OCI-LY1 (cell line): ENCODE measurements at regions not wholly inside any gene's neighbourhood (a gene's known extent, or its start where the extent isn't known, plus 50 kb on each side); places are given as distances from the start of the nearest gene placed in this dataset.

Source experiments
- H2AFZ ChIP-seq: fragments of 200-600 bp; sonication (generic), shearing (Covaris generic); 2 replicates; pipeline ENCODE4 v1.6.0; 2014; ENCODE audit warnings: antibody characterized with exemption, mild to moderate bottlenecking, low read length
- H3F3A ChIP-seq: fragments of 200-600 bp; sonication (generic), shearing (Covaris generic); 2 replicates; pipeline ENCODE4 v1.6.0; 2014; ENCODE audit warnings: mild to moderate bottlenecking, antibody characterized with exemption, low read length, moderate library complexity; ENCODE audit not compliant: insufficient read depth
- H3K27ac ChIP-seq: fragments of 200-600 bp; sonication (generic); 2 replicates; pipeline ENCODE4 v1.5.1; 2014; ENCODE audit warnings: low read length, mixed run types, mild to moderate bottlenecking, low read depth; ENCODE audit not compliant: poor library complexity, severe bottlenecking
- H3K27me3 ChIP-seq: fragments of 200-600 bp; sonication (generic); 2 replicates; pipeline ENCODE4 v1.6.0; 2014; ENCODE audit warnings: antibody characterized with exemption, mild to moderate bottlenecking, low read length, moderate library complexity; ENCODE audit not compliant: insufficient read depth
- H3K36me3 ChIP-seq: fragments of 200-600 bp; sonication (generic); 2 replicates; pipeline ENCODE4 v1.6.1; 2014; ENCODE audit warnings: mild to moderate bottlenecking, antibody characterized with exemption, low read length, moderate library complexity, mixed read lengths; ENCODE audit not compliant: insufficient read depth
- H3K4me1 ChIP-seq: fragments of 200-600 bp; sonication (generic); 2 replicates; pipeline ENCODE4 v1.5.1; 2014; ENCODE audit warnings: mild to moderate bottlenecking, low read length, moderate library complexity; ENCODE audit not compliant: insufficient read depth, severe bottlenecking
- H3K4me2 ChIP-seq: fragments of 200-600 bp; sonication (generic), shearing (Covaris generic); 2 replicates; pipeline ENCODE4 v1.6.1; 2014; ENCODE audit warnings: low read length
- H3K4me3 ChIP-seq: fragments of 200-600 bp; sonication (generic); 2 replicates; pipeline ENCODE4 v1.5.1; 2014; ENCODE audit warnings: low read length, low read depth, mild to moderate bottlenecking, mixed read lengths; ENCODE audit not compliant: poor library complexity, severe bottlenecking
- H3K79me2 ChIP-seq: fragments of 200-600 bp; shearing (Covaris generic); 2 replicates; pipeline ENCODE4 v1.6.1; 2016; ENCODE audit warnings: mixed run types, low read length, mixed read lengths; ENCODE audit not compliant: insufficient read depth
- H3K9ac ChIP-seq: fragments of 200-600 bp; sonication (generic), shearing (Covaris generic); 2 replicates; pipeline ENCODE4 v1.6.1; 2014; ENCODE audit warnings: mild to moderate bottlenecking, low read length, mixed read lengths
- H3K9me2 ChIP-seq: fragments of 200-600 bp; sonication (generic), shearing (Covaris generic); 2 replicates; pipeline ENCODE4 v1.6.1; 2014; ENCODE audit warnings: low read depth, mild to moderate bottlenecking, low read length, mixed read lengths
- H3K9me3 ChIP-seq: fragments of 200-600 bp; shearing (Covaris generic); 2 replicates; pipeline ENCODE4 v1.6.1; 2014; ENCODE audit warnings: low read length, mixed read lengths
- H4K20me1 ChIP-seq: fragments of 200-600 bp; sonication (generic), shearing (Covaris generic); 2 replicates; pipeline ENCODE4 v1.6.0; 2016; ENCODE audit warnings: mild to moderate bottlenecking, low read length; ENCODE audit not compliant: insufficient read depth
- CTCF ChIP-seq: fragments of 200-600 bp; sonication (generic), shearing (Covaris generic); IDR thresholded peaks from 2 replicates; pipeline ENCODE4 v1.5.1; 2017; ENCODE audit warnings: mild to moderate bottlenecking, antibody characterized with exemption, low read length, moderate library complexity, mixed read lengths
- EZH2 ChIP-seq: fragments of 200-600 bp; sonication (generic), shearing (Covaris generic); IDR thresholded peaks from 2 replicates; pipeline ENCODE4 v1.8.0; 2017; ENCODE audit warnings: borderline replicate concordance, mixed run types, mild to moderate bottlenecking, antibody characterized with exemption, low read length, moderate library complexity, mixed read lengths

GRCh38 chr5:33088176-33088575 lies 352.6 kb upstream of the TARS1 start:
- H3F3A ChIP-seq, result no peaks in the 10 kb centered on the region
- H3K36me3 ChIP-seq, result no peaks in the 10 kb centered on the region
- no peaks in the 10 kb centered on the region for H4K20me1 ChIP-seq
- H3K9ac ChIP-seq, result no peak overlapping the region
- H3K4me3 ChIP-seq, result no peak overlapping the region
- no peaks in the 10 kb centered on the region for H3K79me2 ChIP-seq
- no peak overlapping the region for H3K4me2 ChIP-seq
- H2AFZ ChIP-seq, result no peak overlapping the region
- H3K4me1 ChIP-seq, result no peaks in the 10 kb centered on the region
- H3K27me3 ChIP-seq, result no peaks in the 10 kb centered on the region
- H3K9me3 ChIP-seq, result no peaks in the 10 kb centered on the region
- no peaks in the 10 kb centered on the region for H3K9me2 ChIP-seq
- no peak for TF ChIP-seq CTCF
- no peak for TF ChIP-seq EZH2
- no peak overlapping the region for H3K27ac ChIP-seq

GRCh38 chr5:33091571-33092363 lies 349.0 kb upstream of the TARS1 start:
- Histone ChIP-seq H3K27ac (no peak overlapping the region), H3K4me2 (no peak overlapping the region), H3K36me3 (no peaks in the 10 kb centered on the region), H3K9me2 (no peaks in the 10 kb centered on the region), H3K79me2 (no peaks in the 10 kb centered on the region), H3K9me3 (no peaks in the 10 kb centered on the region), H3K9ac (no peak overlapping the region), H2AFZ (no peak overlapping the region), H3K27me3 (no peaks in the 10 kb centered on the region), H3F3A (no peaks in the 10 kb centered on the region), H3K4me1 (no peaks in the 10 kb centered on the region), H4K20me1 (no peaks in the 10 kb centered on the region), H3K4me3 (no peak overlapping the region)
- TF ChIP-seq CTCF (no peak), EZH2 (no peak)

DNA sequence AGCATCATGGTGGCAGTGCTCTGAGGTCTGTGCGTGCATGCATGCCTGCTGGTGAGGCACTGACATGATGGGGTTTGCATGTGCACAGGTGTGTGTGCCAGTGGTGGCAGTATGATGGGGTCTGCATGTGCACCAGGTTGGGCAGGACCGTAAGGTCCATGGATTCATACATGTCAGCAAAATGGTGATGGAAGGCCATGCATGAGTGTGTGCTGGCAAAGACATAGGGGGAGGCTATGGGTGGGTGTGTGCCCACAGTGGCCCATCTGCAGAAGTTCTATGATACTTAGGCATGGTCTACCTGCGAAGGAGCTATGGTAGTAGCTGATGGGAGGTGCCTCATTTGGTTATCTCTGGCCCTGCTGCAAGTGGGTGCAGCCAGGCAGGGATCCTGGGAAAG lies 348.0 kb upstream of the TARS1 start:
- TF ChIP-seq CTCF (no peak), EZH2 (no peak)
- H3K36me3 ChIP-seq, result no peaks in the 10 kb centered on the region
- no peaks in the 10 kb centered on the region for H4K20me1 ChIP-seq
- H3K9me2 ChIP-seq, result no peaks in the 10 kb centered on the region
- no peaks in the 10 kb centered on the region for H3F3A ChIP-seq
- no peaks in the 10 kb centered on the region for H3K27me3 ChIP-seq
- no peak overlapping the region for H3K4me3 ChIP-seq
- H3K4me1 ChIP-seq, result no peaks in the 10 kb centered on the region
- H3K9ac ChIP-seq, result no peak overlapping the region
- no peaks in the 10 kb centered on the region for H3K9me3 ChIP-seq
- H3K79me2 ChIP-seq, result no peaks in the 10 kb centered on the region
- H2AFZ ChIP-seq, result no peak overlapping the region
- H3K27ac ChIP-seq, result no peak overlapping the region
- no peak overlapping the region for H3K4me2 ChIP-seq
